ENCODE measurements at regions not wholly inside any gene's neighbourhood (a gene's known extent, or its start where the extent isn't known, plus 50 kb on each side); places are given as distances from the start of the nearest gene placed in this dataset.

GRCh38 chr15:96625256-96625655 lies 294.8 kb downstream of the NR2F2 start:
- TF ChIP-seq CTCF (IDR thresholded peaks at IDR 0.05) = no peak

- TF ChIP-seq CTCF (IDR thresholded peaks at IDR 0.05) = no peak
These were observed 296.6 kb downstream of the NR2F2 start for GRCh38 chr15:96627031-96627568.

- no peak for TF ChIP-seq CTCF (IDR thresholded peaks at IDR 0.05)
These were observed 299.0 kb downstream of the NR2F2 start for GRCh38 chr15:96629511-96629910.

GRCh38 chr15:96638793-96639192 lies 308.3 kb downstream of the NR2F2 start:
- no peak for TF ChIP-seq CTCF (IDR thresholded peaks at IDR 0.05)

- TF ChIP-seq CTCF (IDR thresholded peaks at IDR 0.05) = no peak
These were observed 315.3 kb downstream of the NR2F2 start for GRCh38 chr15:96645796-96646195.

- TF ChIP-seq CTCF (IDR thresholded peaks at IDR 0.05) = no peak
These were observed 318.4 kb downstream of the NR2F2 start for GRCh38 chr15:96648866-96649265.

- TF ChIP-seq CTCF (IDR thresholded peaks at IDR 0.05) = no peak
These were observed 326.6 kb downstream of the NR2F2 start for GRCh38 chr15:96657096-96657495.

GRCh38 chr15:96670389-96670788 lies 339.9 kb downstream of the NR2F2 start:
- TF ChIP-seq CTCF (IDR thresholded peaks at IDR 0.05) = no peak

All from LNCAP (cell line).